ENCODE measurements at regions not wholly inside any gene's neighbourhood (a gene's known extent, or its start where the extent isn't known, plus 50 kb on each side); places are given as distances from the start of the nearest gene placed in this dataset.

DNA sequence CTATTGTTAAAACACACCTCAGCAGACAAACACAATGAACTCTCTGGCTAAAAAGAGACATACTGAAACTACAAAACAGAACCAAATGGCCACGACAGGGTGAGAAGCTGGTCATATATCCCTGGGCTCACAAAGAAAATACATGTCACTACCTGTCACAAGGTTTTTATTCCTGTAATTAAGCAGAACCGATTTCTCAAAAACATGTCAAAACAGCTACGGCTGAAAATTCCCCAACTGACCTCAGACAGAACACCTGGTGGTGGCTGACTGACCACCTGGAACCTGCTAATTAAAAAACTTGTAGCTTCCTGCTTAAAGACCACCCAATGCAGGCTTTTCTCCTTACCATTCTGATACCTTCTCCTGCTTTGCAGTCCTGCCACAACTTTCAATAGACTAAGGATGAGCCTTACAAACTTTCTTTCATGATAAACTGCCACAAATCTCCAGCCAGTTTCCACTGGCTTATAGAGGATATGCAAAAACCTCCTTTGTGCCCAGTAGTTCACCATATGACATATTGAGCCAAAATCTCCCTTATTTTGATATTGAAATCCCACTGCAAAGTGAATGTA is 571.9 kb downstream of the SPOCK3 start:
- TF ChIP-seq EP300 (IDR thresholded peaks at IDR 0.05; ENCODE audit: borderline replicate concordance) (no peak), CREB1 (IDR thresholded peaks at IDR 0.05; ENCODE audit: low read depth) (no peak), CEBPB (IDR thresholded peaks at IDR 0.05) (no peak), RAD21 (IDR thresholded peaks at IDR 0.05; ENCODE audit: low read depth) (no peak), NFIC (IDR thresholded peaks at IDR 0.05) (no peak), YY1 (IDR thresholded peaks at IDR 0.05; ENCODE audit: low read depth) (no peak), EGR1 (IDR thresholded peaks at IDR 0.05) (no peak), TAF1 (IDR thresholded peaks at IDR 0.05; ENCODE audit: low read depth) (no peak), TCF12 (IDR thresholded peaks at IDR 0.05; ENCODE audit: low read depth) (no peak), FOXM1 (IDR thresholded peaks at IDR 0.05; ENCODE audit: borderline replicate concordance, low read depth) (no peak)
- TF ChIP-seq, protein P1, sequence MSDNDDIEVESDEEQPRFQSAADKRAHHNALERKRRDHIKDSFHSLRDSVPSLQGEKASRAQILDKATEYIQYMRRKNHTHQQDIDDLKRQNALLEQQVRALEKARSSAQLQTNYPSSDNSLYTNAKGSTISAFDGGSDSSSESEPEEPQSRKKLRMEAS (IDR thresholded peaks at IDR 0.05): no peak
- TF ChIP-seq, protein P2, sequence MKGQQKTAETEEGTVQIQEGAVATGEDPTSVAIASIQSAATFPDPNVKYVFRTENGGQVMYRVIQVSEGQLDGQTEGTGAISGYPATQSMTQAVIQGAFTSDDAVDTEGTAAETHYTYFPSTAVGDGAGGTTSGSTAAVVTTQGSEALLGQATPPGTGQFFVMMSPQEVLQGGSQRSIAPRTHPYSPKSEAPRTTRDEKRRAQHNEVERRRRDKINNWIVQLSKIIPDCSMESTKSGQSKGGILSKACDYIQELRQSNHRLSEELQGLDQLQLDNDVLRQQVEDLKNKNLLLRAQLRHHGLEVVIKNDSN (IDR thresholded peaks at IDR 0.05): no peak

Measured in Ishikawa (cell line).